ENCODE measurements at regions not wholly inside any gene's neighbourhood (a gene's known extent, or its start where the extent isn't known, plus 50 kb on each side); places are given as distances from the start of the nearest gene placed in this dataset.

GRCh38 chr20:21820688-21821087 is 115.2 kb downstream of the PAX1 start:
- Histone ChIP-seq H4K5ac (ENCODE audit: insufficient read length, low read depth, low read length) (no peak overlapping the region), H3K9ac (replicated peaks in 1 of 4; ENCODE audit: extremely low read depth in 1 of 4, low read depth in 3 of 4, low read length in 3 of 4) (no peak overlapping the region), H3K18ac (ENCODE audit: extremely low read depth, low read length) (no peak overlapping the region), H3K4me1 (replicated peaks in 1 of 4; ENCODE audit: control insufficient read depth in 3 of 4, insufficient read depth in 4 of 4, low read length in 3 of 4) (peaks cover 0 to 3% (median 0%) of the 10 kb centered on the region in 4 experiments; a peak in 1 of 7 replicates), H3K23me2 (ENCODE audit: low read depth, low read length) (no peaks in the 10 kb centered on the region), H3K27ac (ENCODE audit: low read depth, low read length) (no peak overlapping the region), H3K14ac (ENCODE audit: insufficient read length) (no peak overlapping the region), H2BK5ac (ENCODE audit: low read depth, low read length) (no peak overlapping the region), H3K36me3 (ENCODE audit: control insufficient read depth in 2 of 4, insufficient read depth in 4 of 4, low read length in 3 of 4) (no peaks in the 10 kb centered on the region), H3K4me2 (ENCODE audit: insufficient read depth in 1 of 2, low read depth in 2 of 2, low read length in 2 of 2) (no peak overlapping the region), H3K4me3 (ENCODE audit: extremely low read depth in 1 of 4, insufficient read depth in 2 of 4, low read depth in 3 of 4, low read length in 4 of 4) (no peak overlapping the region), H4K8ac (ENCODE audit: extremely low read depth, insufficient read depth, low read length) (no peak overlapping the region), H3K27me3 (replicated peaks in 1 of 4; ENCODE audit: control insufficient read depth in 3 of 4, extremely low read depth in 1 of 4, insufficient read depth in 3 of 4, low read length in 3 of 4) (no peaks in the 10 kb centered on the region), H2BK120ac (replicated peaks; ENCODE audit: low read depth, low read length) (no peak overlapping the region), H3K79me2 (ENCODE audit: control insufficient read depth in 1 of 2, insufficient read depth in 2 of 2, low read length in 2 of 2) (no peaks in the 10 kb centered on the region), H3K9me3 (ENCODE audit: insufficient read depth in 2 of 2, low read depth in 1 of 2, low read length in 1 of 2) (no peaks in the 10 kb centered on the region), H2BK15ac (ENCODE audit: low read length) (no peak overlapping the region), H3K56ac (replicated peaks; ENCODE audit: insufficient read length, low read depth, low read length) (no peak overlapping the region), H3K23ac (ENCODE audit: insufficient read length) (no peak overlapping the region), H2AFZ (ENCODE audit: low read length) (peak overlapping the region; percentile 47; the same call in 1 of the 2 replicates), H4K91ac (replicated peaks; ENCODE audit: insufficient read length, low read length) (no peak overlapping the region), H3K4ac (replicated peaks; ENCODE audit: insufficient read length, low read depth, low read length) (no peak overlapping the region), H3K79me1 (ENCODE audit: low read depth, low read length) (no peaks in the 10 kb centered on the region), H2AK5ac (ENCODE audit: low read depth, low read length) (no peak overlapping the region), H2BK20ac (ENCODE audit: low read length) (no peak overlapping the region), H2BK12ac (ENCODE audit: low read depth, low read length) (no peak overlapping the region), H4K20me1 (replicated peaks in 1 of 2; ENCODE audit: control insufficient read depth in 1 of 2, insufficient read depth in 2 of 2, low read length in 2 of 2) (no peaks in the 10 kb centered on the region)
- 71% methylated on average over 6 of the region's 6 CpGs; no CpG with 5 or more reads in 1 of the 2 experiments for WGBS, 2 experiments (ENCODE audit: extremely low coverage in 1 of 2, insufficient coverage in 1 of 2, insufficient read length in 1 of 2, insufficient replicate concordance in 2 of 2, low coverage in 1 of 2, low lambda C conversion rate in 2 of 2, missing lambda C conversion rate in 1 of 2)
- ChIA-PET POLR2A (ENCODE audit: partially characterized antibody) (no interaction called here), CTCF (ENCODE audit: partially characterized antibody) (interaction anchor here (2.3 kb wide), 1 partner anchor 11 kb away, joined by 9 read pairs; no protein-coding TSS in a partner anchor)
- FAIRE-seq: no peak
- TF ChIP-seq HDAC6 (IDR thresholded peaks at IDR 0.05; ENCODE audit: low read depth, low read length) (no peak), KDM5A (IDR thresholded peaks at IDR 0.05; ENCODE audit: low read length) (no peak), FOSL1 (IDR thresholded peaks at IDR 0.05; ENCODE audit: insufficient read depth, low read depth, low read length) (no peak), RNF2 (IDR thresholded peaks at IDR 0.05; ENCODE audit: borderline replicate concordance, low read depth, low read length, missing control alignments, poor library complexity, severe bottlenecking) (no peak), RXRA (IDR thresholded peaks at IDR 0.05; ENCODE audit: insufficient read depth, low read depth, low read length) (no peak), HDAC2 (IDR thresholded peaks at IDR 0.05; ENCODE audit: borderline replicate concordance in 1 of 2, low read depth in 2 of 2, low read length in 2 of 2) (no peak), CHD2 (IDR thresholded peaks at IDR 0.05; ENCODE audit: low read length) (no peak), BACH1 (IDR thresholded peaks at IDR 0.05; ENCODE audit: low read length) (no peak), TCF12 (IDR thresholded peaks at IDR 0.05; ENCODE audit: low read depth, low read length) (no peak), TAF1 (IDR thresholded peaks at IDR 0.05; ENCODE audit: low read depth, low read length) (no peak)
- no peak for DNase-seq (ENCODE audit: low read depth in 1 of 2, low spot score in 2 of 2)

Data from H1 (cell line).